PC-3 (cell line): ENCODE measurements at regions not wholly inside any gene's neighbourhood (a gene's known extent, or its start where the extent isn't known, plus 50 kb on each side); places are given as distances from the start of the nearest gene placed in this dataset.

Experiments
- ATAC-seq: fragments of 200-7000 bp; cut with Tn5 transposase; 2 replicates; pipeline ENCODE4 v1.9.1; 2020; ENCODE audit warnings: mild to moderate bottlenecking, moderate library complexity
- BruUV-seq: library from RNA; stranded (reverse); fragments of 400-500 nt; replicated peaks from 2 replicates; lab custom pipeline; 2021; lab: Mats Ljungman, UMichigan
- CTCF ChIA-PET: fragments of 300-600 bp; sonication (Branson Sonifier 250); formaldehyde crosslinking; loops from one replicate; lab custom pipeline; 2022; ENCODE audit warnings: antibody characterized with exemption; lab: Charles Lee
- POLR2A ChIA-PET: fragments of 300-600 bp; sonication (Branson Sonifier 250); formaldehyde crosslinking; loops from one replicate; lab custom pipeline; 2022; ENCODE audit warnings: antibody characterized with exemption; ENCODE audit not compliant: unreplicated experiment; lab: Charles Lee
- DNase-seq: peaks from one replicate; pipeline ENCODE4 v3.0.0-alpha.2; 2015
- H2AFZ ChIP-seq: fragments of 300-600 bp; sonication (generic); 2 replicates; pipeline ENCODE4 v1.6.0; 2016; ENCODE audit warnings: antibody characterized with exemption, low read length
- H3F3A ChIP-seq: fragments of 300-600 bp; sonication (generic); one replicate; pipeline ENCODE4 v1.6.0; 2017; ENCODE audit warnings: antibody characterized with exemption, low read length, control low read depth, mild to moderate bottlenecking; ENCODE audit not compliant: unreplicated experiment
- H3K27ac ChIP-seq: fragments of 300-600 bp; sonication (generic); 2 replicates; pipeline ENCODE4 v1.5.1; 2016; ENCODE audit warnings: mild to moderate bottlenecking, low read length
- H3K27me3 ChIP-seq: fragments of 300-600 bp; sonication (generic); 2 replicates; pipeline ENCODE4 v1.6.1; 2016; ENCODE audit warnings: low read length, mixed read lengths
- H3K36me3 ChIP-seq: fragments of 300-600 bp; sonication (generic); 2 replicates; pipeline ENCODE4 v1.6.1; 2016; ENCODE audit warnings: low read depth, mixed run types, low read length, mixed read lengths
- H3K4me1 ChIP-seq: fragments of 300-600 bp; sonication (generic); 2 replicates; pipeline ENCODE4 v1.5.1; 2016; ENCODE audit warnings: low read length; ENCODE audit not compliant: insufficient read depth
- H3K4me2 ChIP-seq: fragments of 300-600 bp; sonication (generic); 2 replicates; pipeline ENCODE4 v1.6.0; 2016; ENCODE audit warnings: low read length
- H3K4me3 ChIP-seq: fragments of 300-600 bp; sonication (generic); 2 replicates; pipeline ENCODE4 v1.5.1; 2016; ENCODE audit warnings: mild to moderate bottlenecking, low read length, mixed read lengths
- H3K79me2 ChIP-seq: fragments of 300-600 bp; sonication (generic); 2 replicates; pipeline ENCODE4 v1.6.1; 2017; ENCODE audit warnings: low read length, mixed read lengths
- H3K9ac ChIP-seq: fragments of 300-600 bp; sonication (generic); 2 replicates; pipeline ENCODE4 v1.6.0; 2016; ENCODE audit warnings: mild to moderate bottlenecking, low read length
- H3K9me2 ChIP-seq: fragments of 300-600 bp; sonication (generic); replicated peaks from 2 replicates; pipeline ENCODE4 v1.6.1; 2016; ENCODE audit warnings: mixed run types, low read length, mixed read lengths
- H3K9me3 ChIP-seq: fragments of 300-600 bp; sonication (generic); 2 replicates; pipeline ENCODE4 v1.6.1; 2016; ENCODE audit warnings: low read length, mixed read lengths
- H4K20me1 ChIP-seq: fragments of 300-600 bp; sonication (generic); 2 replicates; pipeline ENCODE4 v1.6.1; 2016; ENCODE audit warnings: low read length, mixed read lengths
- EZH2 ChIP-seq: fragments of 300-600 bp; sonication (generic); IDR thresholded peaks from one replicate; pipeline ENCODE4 v1.6.1; 2017; ENCODE audit warnings: antibody characterized with exemption, mild to moderate bottlenecking, low read length; ENCODE audit not compliant: unreplicated experiment
- EZH2phosphoT487 ChIP-seq: fragments of 300-600 bp; sonication (generic); IDR thresholded peaks from 2 replicates; pipeline ENCODE4 v1.6.1; 2018; ENCODE audit warnings: mild to moderate bottlenecking, antibody characterized with exemption, low read length, borderline replicate concordance
- intact Hi-C: fragments of 100-400 bp; cut with micrococcal nuclease; formaldehyde crosslinking; loops from 2 replicates; pipeline ENCODE4 v1.9.0; 2023
- TF ChIP-seq, protein P1 (sequence below): fragments of 300-600 bp; sonication (generic); conservative IDR thresholded peaks from 2 replicates; pipeline ENCODE4 v1.5.1; 2017; ENCODE audit warnings: antibody characterized with exemption, low read depth, mild to moderate bottlenecking, low read length

- no peak overlapping the region for H3K9ac ChIP-seq
- H3K9me3 ChIP-seq = no peaks in the 10 kb centered on the region
- H3K4me1 ChIP-seq = no peaks in the 10 kb centered on the region
- H3K27me3 ChIP-seq = peaks cover 87% of the 10 kb centered on the region
- H3K36me3 ChIP-seq = no peaks in the 10 kb centered on the region
- TF ChIP-seq EZH2 (no peak), EZH2phosphoT487 (no peak)
- TF ChIP-seq, protein P1, sequence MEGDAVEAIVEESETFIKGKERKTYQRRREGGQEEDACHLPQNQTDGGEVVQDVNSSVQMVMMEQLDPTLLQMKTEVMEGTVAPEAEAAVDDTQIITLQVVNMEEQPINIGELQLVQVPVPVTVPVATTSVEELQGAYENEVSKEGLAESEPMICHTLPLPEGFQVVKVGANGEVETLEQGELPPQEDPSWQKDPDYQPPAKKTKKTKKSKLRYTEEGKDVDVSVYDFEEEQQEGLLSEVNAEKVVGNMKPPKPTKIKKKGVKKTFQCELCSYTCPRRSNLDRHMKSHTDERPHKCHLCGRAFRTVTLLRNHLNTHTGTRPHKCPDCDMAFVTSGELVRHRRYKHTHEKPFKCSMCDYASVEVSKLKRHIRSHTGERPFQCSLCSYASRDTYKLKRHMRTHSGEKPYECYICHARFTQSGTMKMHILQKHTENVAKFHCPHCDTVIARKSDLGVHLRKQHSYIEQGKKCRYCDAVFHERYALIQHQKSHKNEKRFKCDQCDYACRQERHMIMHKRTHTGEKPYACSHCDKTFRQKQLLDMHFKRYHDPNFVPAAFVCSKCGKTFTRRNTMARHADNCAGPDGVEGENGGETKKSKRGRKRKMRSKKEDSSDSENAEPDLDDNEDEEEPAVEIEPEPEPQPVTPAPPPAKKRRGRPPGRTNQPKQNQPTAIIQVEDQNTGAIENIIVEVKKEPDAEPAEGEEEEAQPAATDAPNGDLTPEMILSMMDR = no peak
- intact Hi-C loops = no loop called here
- H4K20me1 ChIP-seq = no peaks in the 10 kb centered on the region
- H3K27ac ChIP-seq = no peak overlapping the region
- H3K9me2 ChIP-seq = no peaks in the 10 kb centered on the region
- no peak overlapping the region for H3K4me2 ChIP-seq
- no peak overlapping the region for H3K4me3 ChIP-seq
- DNase-seq (no peak), ATAC-seq (no peak)
- ChIA-PET CTCF (no interaction called here), POLR2A (interaction anchor here (0.6 kb wide), 1 partner anchor 553 kb away, joined by 5 read pairs; no protein-coding TSS in a partner anchor)
- no peak overlapping the region for H2AFZ ChIP-seq
- no peaks in the 10 kb centered on the region for H3F3A ChIP-seq
- no peaks in the 10 kb centered on the region for H3K79me2 ChIP-seq
- no TSS peak for BruUV-seq
Measured at GRCh38 chr6:1070085-1070521, 241.8 kb upstream of the FOXQ1 start.

DNA sequence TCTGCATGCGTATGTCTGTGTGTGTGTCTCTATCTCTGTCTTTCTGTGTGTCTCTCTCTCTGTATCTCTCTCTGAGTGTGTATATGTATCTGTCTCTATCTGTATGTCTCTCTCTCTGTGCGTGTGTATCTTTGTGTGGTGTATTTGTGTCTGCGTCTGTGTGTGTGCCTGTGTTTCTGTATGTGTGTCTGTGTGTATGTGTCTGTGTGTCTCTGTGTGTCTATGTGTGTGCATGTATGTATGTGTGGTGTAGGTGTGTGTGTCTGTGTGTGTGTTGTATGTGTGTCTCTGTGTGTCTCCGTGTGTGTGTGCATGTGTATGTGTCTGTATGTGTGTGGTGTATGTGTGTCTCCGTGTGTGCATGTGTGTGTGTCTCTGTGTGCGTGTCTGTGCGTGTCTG is 243.0 kb upstream of the FOXQ1 start:
- H3K4me3 ChIP-seq = no peak overlapping the region
- ChIA-PET CTCF (interaction anchor here (0.6 kb wide), 1 partner anchor 69 kb away, joined by 3 read pairs; no protein-coding TSS in a partner anchor), POLR2A (no interaction called here)
- TF ChIP-seq EZH2 (no peak), EZH2phosphoT487 (no peak)
- TF ChIP-seq, protein P1 = no peak
- H3K4me2 ChIP-seq = no peak overlapping the region
- no peaks in the 10 kb centered on the region for H3F3A ChIP-seq
- intact Hi-C loops = no loop called here
- no TSS peak for BruUV-seq
- no peaks in the 10 kb centered on the region for H3K79me2 ChIP-seq
- no peak overlapping the region for H2AFZ ChIP-seq
- ATAC-seq (no peak), DNase-seq (no peak)
- no peaks in the 10 kb centered on the region for H3K36me3 ChIP-seq
- no peaks in the 10 kb centered on the region for H3K9me2 ChIP-seq
- H4K20me1 ChIP-seq = no peaks in the 10 kb centered on the region
- no peaks in the 10 kb centered on the region for H3K4me1 ChIP-seq
- H3K27me3 ChIP-seq = peaks cover 87% of the 10 kb centered on the region
- no peak overlapping the region for H3K9ac ChIP-seq
- no peak overlapping the region for H3K27ac ChIP-seq
- H3K9me3 ChIP-seq = no peaks in the 10 kb centered on the region

DNA sequence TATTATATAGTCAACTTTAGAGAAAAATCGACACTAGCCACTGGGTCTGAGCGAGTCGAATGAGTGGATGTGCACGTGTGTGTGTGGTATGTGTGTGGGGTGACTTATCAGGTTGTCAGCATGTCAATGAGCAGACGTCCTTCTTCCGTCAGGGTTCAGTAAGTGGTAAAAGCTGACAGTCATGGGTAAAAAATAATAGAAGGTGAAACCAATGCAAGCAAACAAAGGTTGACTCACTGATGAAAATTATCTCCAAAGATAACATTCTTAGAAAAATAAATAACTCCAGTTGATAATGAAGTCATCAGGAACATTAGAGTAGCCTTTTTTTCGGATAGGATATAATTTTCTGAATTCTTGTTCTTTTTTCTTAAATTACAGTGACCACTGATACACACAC is 243.8 kb upstream of the FOXQ1 start:
- ChIA-PET CTCF (no interaction called here), POLR2A (no interaction called here)
- no peaks in the 10 kb centered on the region for H3K36me3 ChIP-seq
- no peak overlapping the region for H3K27ac ChIP-seq
- intact Hi-C loops = no loop called here
- H3K4me3 ChIP-seq = no peak overlapping the region
- H2AFZ ChIP-seq = no peak overlapping the region
- no peak for ATAC-seq
- H3K4me2 ChIP-seq = no peak overlapping the region
- no peaks in the 10 kb centered on the region for H3K9me3 ChIP-seq
- H3K9me2 ChIP-seq = no peaks in the 10 kb centered on the region
- no peak overlapping the region for H3K9ac ChIP-seq
- H3K4me1 ChIP-seq = no peaks in the 10 kb centered on the region
- H3K27me3 ChIP-seq = peaks cover 91% of the 10 kb centered on the region
- H3K79me2 ChIP-seq = no peaks in the 10 kb centered on the region
- TF ChIP-seq EZH2 = no peak
- TF ChIP-seq, protein P1 = no peak
- no peak for TF ChIP-seq EZH2phosphoT487
- BruUV-seq = no TSS peak
- H3F3A ChIP-seq = no peaks in the 10 kb centered on the region
- DNase-seq = no peak
- H4K20me1 ChIP-seq = no peaks in the 10 kb centered on the region
